GM13976 (cell line): ENCODE measurements at regions not wholly inside any gene's neighbourhood (a gene's known extent, or its start where the extent isn't known, plus 50 kb on each side); places are given as distances from the start of the nearest gene placed in this dataset.

Source experiments
- DNase-seq: peaks from one replicate; pipeline ENCODE4 v3.0.0; 2012; ENCODE audit warnings: low spot score
- CTCF ChIP-seq: IDR thresholded peaks from 2 replicates; pipeline ENCODE4 v1.5.1; 2012; ENCODE audit warnings: borderline replicate concordance, mild to moderate bottlenecking; ENCODE audit not compliant: insufficient read depth; ENCODE audit errors: extremely low read depth, missing control alignments, control extremely low read depth
- in situ Hi-C: fragments of 300-500 bp; cut with MboI; formaldehyde crosslinking; loops from one replicate; pipeline ENCODE4 v1.12.0; 2022; ENCODE audit warnings: low sequenced_read_pairs, mixed read lengths, inconsistent platforms; ENCODE audit not compliant: unreplicated experiment

- in situ Hi-C loops: no loop called here
Measured at GRCh38 chr13:50123002-50123401, 107.8 kb downstream of the KCNRG start.

GRCh38 chr13:50123515-50123861 lies 108.2 kb downstream of the KCNRG start:
- in situ Hi-C loops: no loop called here

More at GRCh38 chr13:50123002-50123401, 107.8 kb downstream of the KCNRG start:
- TF ChIP-seq CTCF: no peak
- DNase-seq: no peak

GRCh38 chr13:50123862-50124535 lies 108.8 kb downstream of the KCNRG start:
- in situ Hi-C loops: no loop called here

More at GRCh38 chr13:50123515-50123861, 108.2 kb downstream of the KCNRG start:
- TF ChIP-seq CTCF: no peak
- DNase-seq: peak; percentile 40

GRCh38 chr13:50124536-50125303 lies 109.5 kb downstream of the KCNRG start:
- in situ Hi-C loops: no loop called here
- no peak for TF ChIP-seq CTCF
- peak; percentile 58 for DNase-seq

More at GRCh38 chr13:50123862-50124535, 108.8 kb downstream of the KCNRG start:
- peak; percentile 95 for DNase-seq
- TF ChIP-seq CTCF: peak; percentile 2

GRCh38 chr13:50125304-50125553 lies 110.0 kb downstream of the KCNRG start:
- in situ Hi-C loops: no loop called here
- no peak for DNase-seq
- no peak for TF ChIP-seq CTCF

GRCh38 chr13:50125554-50126262 lies 110.5 kb downstream of the KCNRG start:
- in situ Hi-C loops: no loop called here
- no peak for TF ChIP-seq CTCF
- peak; percentile 73 for DNase-seq
